GM18502 (cell line): ENCODE measurements at regions not wholly inside any gene's neighbourhood (a gene's known extent, or its start where the extent isn't known, plus 50 kb on each side); places are given as distances from the start of the nearest gene placed in this dataset.

ENCODE experiments used
- ATAC-seq: cut with Tn5 transposase; IDR thresholded peaks from one replicate; pipeline ENCODE4 v1.9.1; 2021; ENCODE audit warnings: mild to moderate bottlenecking; ENCODE audit not compliant: unreplicated experiment, poor library complexity

DNA sequence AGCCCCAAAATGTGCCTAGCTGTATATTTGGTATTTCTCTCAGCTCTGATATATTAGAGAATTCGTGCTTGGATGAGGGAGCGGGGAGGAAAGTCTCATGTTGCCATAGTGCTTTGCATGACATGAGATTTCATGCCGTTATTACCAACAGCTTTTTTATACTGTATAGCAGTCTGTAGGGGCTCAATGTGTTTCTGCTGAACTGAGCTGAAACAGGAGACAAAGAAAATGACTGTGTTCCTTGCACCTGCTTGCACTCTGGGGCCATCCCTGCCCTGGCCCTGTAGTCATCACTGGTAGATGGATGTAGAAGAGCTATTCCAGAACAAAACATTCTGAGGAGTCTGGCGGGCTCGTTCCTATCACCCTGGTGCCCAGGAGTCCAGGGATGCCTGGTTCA is 128.0 kb upstream of the SASH1 start:
- no peak for ATAC-seq

GRCh38 chr6:148217051-148217450 is 125.6 kb upstream of the SASH1 start:
- no peak for ATAC-seq

- ATAC-seq: no peak
These were observed 124.7 kb upstream of the SASH1 start for GRCh38 chr6:148217921-148218320.

DNA sequence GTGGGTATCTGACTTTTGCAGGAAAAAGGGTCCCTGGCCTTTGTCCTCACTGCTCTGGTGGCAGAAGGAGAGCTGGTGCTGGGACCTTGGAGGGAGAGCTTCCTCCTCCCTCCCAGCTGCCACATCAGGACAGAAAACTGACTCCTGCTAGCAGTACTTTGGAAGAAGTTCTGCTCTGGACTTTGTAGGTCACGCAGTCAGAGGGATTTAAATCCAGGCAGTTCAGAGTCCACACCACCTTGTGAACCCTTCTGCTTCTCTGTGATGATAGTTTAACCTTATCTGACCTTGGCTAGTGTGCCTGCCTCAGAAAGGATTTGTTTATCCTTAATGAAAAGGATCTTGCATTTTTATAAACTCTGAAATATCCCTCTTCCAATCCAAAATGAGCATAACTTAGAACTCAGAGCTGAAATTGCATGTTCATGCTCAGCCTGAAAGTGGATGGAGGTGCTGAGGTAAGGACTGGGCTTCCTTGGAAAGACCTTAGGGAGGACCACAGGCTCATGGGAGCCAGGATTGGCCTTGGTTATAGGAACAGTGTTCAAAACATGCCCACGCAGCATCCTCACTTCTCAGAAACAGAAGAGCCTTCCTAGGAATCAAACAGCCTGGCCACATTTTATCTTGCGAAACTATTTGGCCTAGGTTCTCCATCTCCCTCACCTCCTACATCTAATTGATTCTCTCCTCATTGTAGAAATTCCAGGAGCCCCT is 123.9 kb upstream of the SASH1 start:
- ATAC-seq: no peak

DNA sequence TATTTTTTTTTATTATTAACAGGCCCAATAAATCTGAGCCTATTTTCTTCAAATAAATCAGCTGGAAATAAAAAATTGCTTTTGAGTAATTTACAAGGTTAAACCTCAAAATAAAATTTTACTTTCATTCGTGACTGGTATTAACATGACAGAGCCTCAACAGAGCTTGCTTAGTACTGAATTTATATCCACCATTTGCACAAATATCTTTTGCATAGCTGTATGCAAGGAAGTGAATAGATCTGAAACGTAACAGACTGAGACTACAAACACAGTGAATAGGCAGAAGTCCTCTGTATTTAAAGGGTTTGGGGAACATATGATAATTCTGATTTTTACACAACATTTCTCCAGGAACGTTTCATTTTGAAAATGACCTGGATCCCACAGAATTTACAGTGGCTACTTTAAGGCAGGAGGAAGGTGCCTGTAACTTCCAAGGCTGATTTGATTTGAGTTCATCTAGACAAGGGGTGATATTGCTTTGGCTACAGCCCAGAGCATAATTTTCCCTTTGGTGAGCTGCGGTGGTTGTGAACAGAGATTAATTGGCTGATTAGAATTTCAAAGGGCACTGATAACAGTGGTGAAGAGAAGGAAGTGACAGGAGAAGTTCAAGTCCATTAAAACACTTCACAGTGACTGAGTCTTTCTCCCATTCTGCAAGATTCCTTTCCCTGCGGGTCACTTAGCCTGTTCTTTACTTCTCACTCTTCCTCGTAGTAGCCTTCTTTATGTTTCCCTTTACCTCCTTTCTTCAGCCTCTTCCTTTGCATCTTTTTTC is 121.2 kb upstream of the SASH1 start:
- ATAC-seq: no peak

DNA sequence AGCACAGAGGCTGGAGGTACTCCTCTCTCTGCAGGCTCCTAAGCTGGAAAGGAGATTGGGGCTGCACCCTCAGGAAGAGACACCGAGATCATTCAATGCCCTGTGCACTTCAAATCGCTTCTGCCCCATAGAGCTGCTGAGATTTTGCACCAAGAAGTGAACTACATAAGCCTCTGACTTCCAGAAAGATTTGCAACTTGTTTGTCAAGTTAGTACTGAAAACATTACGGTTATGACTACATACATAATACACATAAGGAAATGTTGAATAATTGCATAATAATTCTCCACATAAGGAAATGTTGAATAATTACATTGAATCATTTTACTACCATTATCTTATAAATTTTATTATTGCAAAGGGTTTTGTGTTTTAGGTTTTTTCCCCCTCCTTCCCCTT is 120.3 kb upstream of the SASH1 start:
- ATAC-seq: no peak

- ATAC-seq: no peak
These were observed 119.8 kb upstream of the SASH1 start for GRCh38 chr6:148222846-148223245.

GRCh38 chr6:148223424-148223842 is 119.2 kb upstream of the SASH1 start:
- no peak for ATAC-seq

DNA sequence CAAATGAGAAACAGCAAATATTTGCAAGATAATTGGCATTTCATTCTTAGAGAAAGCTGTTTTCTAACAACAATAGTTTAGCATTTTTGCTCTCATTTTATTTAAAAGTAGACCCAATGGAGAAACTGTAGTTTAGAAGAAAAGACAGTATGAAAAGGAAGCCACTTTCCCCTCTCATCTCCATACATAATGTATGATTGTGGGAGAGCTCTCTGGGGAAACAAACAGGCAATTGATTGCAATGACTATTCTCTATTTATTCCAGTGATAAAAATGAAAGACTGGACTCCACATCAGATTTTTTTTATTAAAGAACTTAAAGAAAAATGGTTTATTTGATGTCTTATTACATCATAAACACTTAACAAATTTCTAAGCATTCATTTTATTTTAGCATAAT is 116.8 kb upstream of the SASH1 start:
- no peak for ATAC-seq

GRCh38 chr6:148226284-148226683 is 116.4 kb upstream of the SASH1 start:
- no peak for ATAC-seq

- no peak for ATAC-seq
These were observed 111.1 kb upstream of the SASH1 start for GRCh38 chr6:148231572-148231971.

GRCh38 chr6:148235446-148235845 is 107.2 kb upstream of the SASH1 start:
- no peak for ATAC-seq

- no peak for ATAC-seq
These were observed 103.9 kb upstream of the SASH1 start for GRCh38 chr6:148238713-148239112.

DNA sequence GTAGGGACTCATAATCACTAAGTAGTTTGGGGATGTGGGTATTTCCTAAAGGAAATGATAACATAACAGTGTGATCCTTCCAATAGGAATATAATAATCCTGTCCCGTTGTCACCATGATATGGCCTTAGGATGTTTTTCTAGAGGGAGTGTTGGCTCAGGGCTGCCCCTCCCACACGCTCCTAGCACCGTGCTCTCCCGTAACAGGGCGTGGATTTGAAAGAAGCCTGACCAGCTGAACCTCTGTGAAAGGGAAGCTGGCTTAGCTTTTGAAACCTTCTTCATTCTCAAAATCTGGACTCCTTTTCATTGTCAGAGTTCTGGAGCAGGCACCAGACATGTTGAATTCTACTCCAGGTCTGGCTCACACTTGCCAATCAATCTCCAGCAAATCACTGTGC is 103.4 kb upstream of the SASH1 start:
- ATAC-seq: no peak

DNA sequence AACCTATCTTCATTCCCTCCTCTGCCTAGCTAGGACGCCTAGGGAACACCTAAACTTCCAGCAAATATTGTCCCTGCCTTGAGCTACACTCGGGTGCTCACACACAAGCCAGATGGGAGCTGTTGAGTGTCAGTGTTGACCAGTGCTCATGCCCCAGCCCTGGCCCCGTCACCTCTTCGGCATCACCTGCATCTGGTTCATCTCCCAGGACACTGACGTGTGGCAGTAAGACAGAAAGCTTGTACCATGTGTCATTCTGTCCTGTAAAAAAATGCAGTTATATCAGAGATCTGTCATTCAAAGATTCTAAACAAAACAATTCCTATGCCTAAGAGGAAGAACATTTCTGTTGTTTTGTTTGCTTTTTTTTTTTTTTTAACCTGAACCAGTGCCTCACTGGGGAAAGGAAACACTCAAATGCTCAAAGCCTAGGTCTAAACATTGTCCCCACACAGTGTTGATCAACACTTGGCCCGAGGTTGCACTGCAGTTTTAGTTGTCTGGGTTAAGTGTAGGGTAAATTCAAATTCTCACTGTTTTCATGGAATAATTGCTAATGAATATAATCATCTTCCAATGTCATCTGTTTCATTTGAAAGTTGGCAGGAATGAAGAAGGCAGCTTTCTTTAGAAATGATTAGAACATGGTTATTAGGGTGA is 102.7 kb upstream of the SASH1 start:
- ATAC-seq: no peak

- ATAC-seq: no peak
These were observed 102.2 kb upstream of the SASH1 start for GRCh38 chr6:148240461-148240840.

DNA sequence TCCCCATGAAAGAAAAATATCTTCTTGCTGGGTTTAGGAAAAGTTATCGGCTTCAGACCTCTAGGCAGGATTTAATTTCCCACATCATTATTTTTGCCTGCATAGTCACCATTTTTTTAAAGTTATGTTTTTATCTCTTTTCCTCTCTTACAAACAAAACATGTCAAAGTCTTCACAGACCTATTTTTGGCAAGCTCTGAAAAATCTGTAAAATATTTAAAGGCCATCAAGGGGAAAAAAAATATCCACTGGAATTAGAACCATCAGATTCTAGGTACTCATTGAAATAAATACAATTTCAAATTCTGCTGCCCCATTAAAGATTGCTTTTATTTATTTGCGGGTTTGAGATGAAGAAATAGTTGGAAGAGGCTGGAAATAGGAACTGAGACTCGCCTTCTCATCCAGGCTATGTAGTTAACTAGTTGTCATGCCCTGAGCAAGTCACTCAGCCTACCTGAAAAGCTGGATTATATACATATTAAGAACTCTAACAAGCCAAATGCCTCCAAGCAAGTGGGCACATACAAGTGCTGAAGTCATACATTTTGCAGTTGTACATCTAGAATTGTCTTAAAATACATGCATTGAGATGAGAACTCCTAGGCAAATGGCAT is 101.7 kb upstream of the SASH1 start:
- ATAC-seq: no peak

GRCh38 chr6:148242180-148242579 is 100.5 kb upstream of the SASH1 start:
- ATAC-seq: no peak

- no peak for ATAC-seq
These were observed 98.3 kb upstream of the SASH1 start for GRCh38 chr6:148244217-148244935.

DNA sequence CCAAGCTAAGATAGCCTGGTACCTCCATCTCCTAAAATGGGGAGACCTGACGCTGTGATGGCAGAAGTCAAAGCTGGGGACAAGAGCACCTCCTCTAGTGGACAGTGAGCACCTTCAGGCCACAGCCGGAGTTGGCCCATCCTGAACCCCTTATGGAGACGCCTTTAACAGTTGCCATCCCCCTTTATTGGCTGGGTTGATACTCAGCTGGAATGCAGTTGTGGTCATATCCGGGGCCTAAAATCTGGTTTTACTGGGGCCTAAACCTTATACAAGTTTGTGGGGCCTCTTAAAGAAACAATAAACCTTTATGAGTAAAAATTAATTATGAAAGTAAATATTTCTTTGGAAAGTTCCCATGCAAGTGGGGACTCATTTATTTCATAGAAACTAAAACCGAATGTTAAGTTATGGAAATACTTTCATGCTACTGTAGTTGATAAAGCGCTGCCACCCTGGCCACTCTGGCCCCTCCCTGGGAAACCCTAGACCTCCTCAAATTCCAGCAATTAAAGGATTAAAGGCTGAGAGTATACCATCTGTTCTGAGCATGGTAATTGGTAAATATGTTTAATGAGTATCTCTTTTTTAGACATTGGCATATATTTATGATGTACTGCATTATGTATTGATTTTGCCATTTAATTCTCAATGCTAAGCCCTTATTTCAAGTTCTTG is 95.1 kb upstream of the SASH1 start:
- no peak for ATAC-seq
